OCI-LY1 (cell line): ENCODE measurements at regions not wholly inside any gene's neighbourhood (a gene's known extent, or its start where the extent isn't known, plus 50 kb on each side); places are given as distances from the start of the nearest gene placed in this dataset.

Experiments
- H2AFZ ChIP-seq: fragments of 200-600 bp; sonication (generic), shearing (Covaris generic); 2 replicates; pipeline ENCODE4 v1.6.0; 2014; ENCODE audit warnings: antibody characterized with exemption, mild to moderate bottlenecking, low read length
- H3F3A ChIP-seq: fragments of 200-600 bp; sonication (generic), shearing (Covaris generic); 2 replicates; pipeline ENCODE4 v1.6.0; 2014; ENCODE audit warnings: mild to moderate bottlenecking, antibody characterized with exemption, low read length, moderate library complexity; ENCODE audit not compliant: insufficient read depth
- H3K27ac ChIP-seq: fragments of 200-600 bp; sonication (generic); 2 replicates; pipeline ENCODE4 v1.5.1; 2014; ENCODE audit warnings: low read length, mixed run types, mild to moderate bottlenecking, low read depth; ENCODE audit not compliant: poor library complexity, severe bottlenecking
- H3K27me3 ChIP-seq: fragments of 200-600 bp; sonication (generic); 2 replicates; pipeline ENCODE4 v1.6.0; 2014; ENCODE audit warnings: antibody characterized with exemption, mild to moderate bottlenecking, low read length, moderate library complexity; ENCODE audit not compliant: insufficient read depth
- H3K36me3 ChIP-seq: fragments of 200-600 bp; sonication (generic); 2 replicates; pipeline ENCODE4 v1.6.1; 2014; ENCODE audit warnings: mild to moderate bottlenecking, antibody characterized with exemption, low read length, moderate library complexity, mixed read lengths; ENCODE audit not compliant: insufficient read depth
- H3K4me1 ChIP-seq: fragments of 200-600 bp; sonication (generic); 2 replicates; pipeline ENCODE4 v1.5.1; 2014; ENCODE audit warnings: mild to moderate bottlenecking, low read length, moderate library complexity; ENCODE audit not compliant: insufficient read depth, severe bottlenecking
- H3K4me2 ChIP-seq: fragments of 200-600 bp; sonication (generic), shearing (Covaris generic); 2 replicates; pipeline ENCODE4 v1.6.1; 2014; ENCODE audit warnings: low read length
- H3K4me3 ChIP-seq: fragments of 200-600 bp; sonication (generic); 2 replicates; pipeline ENCODE4 v1.5.1; 2014; ENCODE audit warnings: low read length, low read depth, mild to moderate bottlenecking, mixed read lengths; ENCODE audit not compliant: poor library complexity, severe bottlenecking
- H3K79me2 ChIP-seq: fragments of 200-600 bp; shearing (Covaris generic); 2 replicates; pipeline ENCODE4 v1.6.1; 2016; ENCODE audit warnings: mixed run types, low read length, mixed read lengths; ENCODE audit not compliant: insufficient read depth
- H3K9ac ChIP-seq: fragments of 200-600 bp; sonication (generic), shearing (Covaris generic); 2 replicates; pipeline ENCODE4 v1.6.1; 2014; ENCODE audit warnings: mild to moderate bottlenecking, low read length, mixed read lengths
- H3K9me2 ChIP-seq: fragments of 200-600 bp; sonication (generic), shearing (Covaris generic); 2 replicates; pipeline ENCODE4 v1.6.1; 2014; ENCODE audit warnings: low read depth, mild to moderate bottlenecking, low read length, mixed read lengths
- H3K9me3 ChIP-seq: fragments of 200-600 bp; shearing (Covaris generic); 2 replicates; pipeline ENCODE4 v1.6.1; 2014; ENCODE audit warnings: low read length, mixed read lengths
- H4K20me1 ChIP-seq: fragments of 200-600 bp; sonication (generic), shearing (Covaris generic); 2 replicates; pipeline ENCODE4 v1.6.0; 2016; ENCODE audit warnings: mild to moderate bottlenecking, low read length; ENCODE audit not compliant: insufficient read depth
- EZH2 ChIP-seq: fragments of 200-600 bp; sonication (generic), shearing (Covaris generic); IDR thresholded peaks from 2 replicates; pipeline ENCODE4 v1.8.0; 2017; ENCODE audit warnings: borderline replicate concordance, mixed run types, mild to moderate bottlenecking, antibody characterized with exemption, low read length, moderate library complexity, mixed read lengths
- TF ChIP-seq, protein P1 (sequence below): fragments of 200-600 bp; sonication (generic), shearing (Covaris generic); IDR thresholded peaks from 2 replicates; pipeline ENCODE4 v1.5.1; 2017; ENCODE audit warnings: mild to moderate bottlenecking, antibody characterized with exemption, low read length, moderate library complexity, mixed read lengths

- no peak overlapping the region for H2AFZ ChIP-seq
- H4K20me1 ChIP-seq, result no peaks in the 10 kb centered on the region
- no peak overlapping the region for H3K9ac ChIP-seq
- H3K4me2 ChIP-seq, result no peak overlapping the region
- no peak overlapping the region for H3K4me3 ChIP-seq
- no peaks in the 10 kb centered on the region for H3K36me3 ChIP-seq
- no peaks in the 10 kb centered on the region for H3K4me1 ChIP-seq
- H3K9me2 ChIP-seq, result no peaks in the 10 kb centered on the region
- no peaks in the 10 kb centered on the region for H3K79me2 ChIP-seq
- TF ChIP-seq, protein P1, sequence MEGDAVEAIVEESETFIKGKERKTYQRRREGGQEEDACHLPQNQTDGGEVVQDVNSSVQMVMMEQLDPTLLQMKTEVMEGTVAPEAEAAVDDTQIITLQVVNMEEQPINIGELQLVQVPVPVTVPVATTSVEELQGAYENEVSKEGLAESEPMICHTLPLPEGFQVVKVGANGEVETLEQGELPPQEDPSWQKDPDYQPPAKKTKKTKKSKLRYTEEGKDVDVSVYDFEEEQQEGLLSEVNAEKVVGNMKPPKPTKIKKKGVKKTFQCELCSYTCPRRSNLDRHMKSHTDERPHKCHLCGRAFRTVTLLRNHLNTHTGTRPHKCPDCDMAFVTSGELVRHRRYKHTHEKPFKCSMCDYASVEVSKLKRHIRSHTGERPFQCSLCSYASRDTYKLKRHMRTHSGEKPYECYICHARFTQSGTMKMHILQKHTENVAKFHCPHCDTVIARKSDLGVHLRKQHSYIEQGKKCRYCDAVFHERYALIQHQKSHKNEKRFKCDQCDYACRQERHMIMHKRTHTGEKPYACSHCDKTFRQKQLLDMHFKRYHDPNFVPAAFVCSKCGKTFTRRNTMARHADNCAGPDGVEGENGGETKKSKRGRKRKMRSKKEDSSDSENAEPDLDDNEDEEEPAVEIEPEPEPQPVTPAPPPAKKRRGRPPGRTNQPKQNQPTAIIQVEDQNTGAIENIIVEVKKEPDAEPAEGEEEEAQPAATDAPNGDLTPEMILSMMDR, result no peak
- TF ChIP-seq EZH2, result no peak
- H3K27me3 ChIP-seq, result no peaks in the 10 kb centered on the region
- no peak overlapping the region for H3K27ac ChIP-seq
- H3K9me3 ChIP-seq, result no peaks in the 10 kb centered on the region
- no peaks in the 10 kb centered on the region for H3F3A ChIP-seq
Observed at GRCh38 chr5:25850581-25850980, 1187.8 kb downstream of the CDH9 start.

DNA sequence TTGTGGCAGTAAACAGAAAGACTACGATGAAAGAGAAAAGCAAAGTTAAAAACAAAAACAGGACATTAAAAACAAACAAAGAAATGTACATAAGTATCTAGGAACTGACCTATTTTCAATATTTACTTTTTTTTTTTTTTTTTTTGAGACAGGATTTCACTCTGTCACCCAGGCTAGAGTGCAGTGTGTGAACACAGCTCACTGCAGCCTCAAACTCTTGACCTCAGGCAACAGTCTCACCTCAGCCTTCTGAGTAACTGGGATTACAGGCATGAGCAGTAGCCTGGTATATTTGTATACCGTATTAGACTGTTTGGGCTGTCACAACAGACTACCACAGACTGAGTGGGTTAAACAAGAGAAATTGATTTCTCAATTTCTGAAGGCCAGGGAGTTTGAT lies 1189.1 kb downstream of the CDH9 start:
- Histone ChIP-seq H3F3A (no peaks in the 10 kb centered on the region), H3K4me1 (no peaks in the 10 kb centered on the region), H3K27ac (no peak overlapping the region), H3K9me3 (no peaks in the 10 kb centered on the region), H4K20me1 (no peaks in the 10 kb centered on the region), H2AFZ (no peak overlapping the region), H3K36me3 (no peaks in the 10 kb centered on the region), H3K4me2 (no peak overlapping the region), H3K27me3 (no peaks in the 10 kb centered on the region), H3K4me3 (no peak overlapping the region), H3K9me2 (no peaks in the 10 kb centered on the region), H3K79me2 (no peaks in the 10 kb centered on the region), H3K9ac (no peak overlapping the region)
- TF ChIP-seq EZH2, result no peak
- TF ChIP-seq, protein P1, result no peak

GRCh38 chr5:25823330-25823873 lies 1178.6 kb upstream of the CDH10 start:
- no peak overlapping the region for H2AFZ ChIP-seq
- TF ChIP-seq EZH2, result no peak
- TF ChIP-seq, protein P1, result no peak
- H3K27me3 ChIP-seq, result no peaks in the 10 kb centered on the region
- H3K79me2 ChIP-seq, result no peaks in the 10 kb centered on the region
- H3K9me3 ChIP-seq, result no peaks in the 10 kb centered on the region
- H3K27ac ChIP-seq, result no peak overlapping the region
- H3K4me1 ChIP-seq, result no peaks in the 10 kb centered on the region
- H3K9ac ChIP-seq, result no peak overlapping the region
- H3K9me2 ChIP-seq, result no peaks in the 10 kb centered on the region
- H3K4me2 ChIP-seq, result no peak overlapping the region
- no peaks in the 10 kb centered on the region for H3F3A ChIP-seq
- no peaks in the 10 kb centered on the region for H4K20me1 ChIP-seq
- H3K36me3 ChIP-seq, result no peaks in the 10 kb centered on the region
- no peak overlapping the region for H3K4me3 ChIP-seq
